ENCODE measurements at regions not wholly inside any gene's neighbourhood (a gene's known extent, or its start where the extent isn't known, plus 50 kb on each side); places are given as distances from the start of the nearest gene placed in this dataset.

DNA sequence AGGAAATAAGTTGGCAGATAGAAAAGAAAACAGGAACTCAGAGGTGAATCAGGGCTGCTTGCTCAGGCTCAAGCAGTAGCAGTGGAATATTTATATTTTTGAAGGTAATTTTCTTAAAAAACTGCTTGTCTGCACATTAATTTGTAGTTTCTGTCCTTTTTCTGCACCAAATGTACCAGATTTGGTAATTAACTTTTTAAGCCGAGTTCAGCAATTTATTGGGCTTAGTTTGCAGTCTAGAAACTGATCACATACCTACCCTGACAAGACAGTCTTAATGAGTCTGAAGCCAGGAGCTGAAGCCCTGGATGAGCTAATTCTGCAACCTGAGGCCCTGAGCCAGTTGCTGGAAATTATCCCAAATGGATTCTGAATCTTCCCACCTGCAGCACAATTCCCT lies 647.0 kb downstream of the TDRD15 start:
- no peak overlapping the region for H3K27ac ChIP-seq
- no peak for DNase-seq (ENCODE audit: low spot score)
- CTCF ChIA-PET, result no interaction called here
- POLR2A ChIA-PET (ENCODE audit: low non-redundant PET), result no interaction called here
- TF ChIP-seq CTCF (conservative IDR thresholded peaks at IDR 0.05; ENCODE audit: low read depth), result no peak

DNA sequence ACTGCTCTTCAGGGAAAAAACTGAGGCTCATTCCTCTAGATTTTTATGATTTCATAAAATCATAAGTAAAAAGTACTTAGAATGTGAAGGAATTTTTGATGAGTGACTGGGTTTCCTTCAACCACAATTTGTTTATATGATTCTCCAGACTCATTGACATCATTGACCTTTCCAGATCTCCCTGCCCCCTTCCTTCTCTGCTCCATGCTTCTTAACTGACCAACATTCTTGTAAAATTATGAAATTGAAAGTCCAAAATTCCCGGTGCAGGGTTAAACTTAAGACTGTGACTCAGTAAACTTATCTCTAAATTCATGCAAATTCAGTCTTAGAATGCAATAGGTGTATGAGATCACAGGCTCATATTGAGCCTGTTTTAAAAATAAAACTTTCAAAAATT lies 648.9 kb downstream of the TDRD15 start:
- no peak for TF ChIP-seq CTCF (conservative IDR thresholded peaks at IDR 0.05; ENCODE audit: low read depth)
- no peak for DNase-seq (ENCODE audit: low spot score)
- ChIA-PET CTCF (no interaction called here), POLR2A (ENCODE audit: low non-redundant PET) (no interaction called here)
- no peak overlapping the region for H3K27ac ChIP-seq

- no peak for DNase-seq (ENCODE audit: low spot score)
- ChIA-PET POLR2A (ENCODE audit: low non-redundant PET) (no interaction called here), CTCF (no interaction called here)
- no peak overlapping the region for H3K27ac ChIP-seq
- TF ChIP-seq CTCF (conservative IDR thresholded peaks at IDR 0.05; ENCODE audit: low read depth), result no peak
These were observed 649.4 kb downstream of the TDRD15 start for GRCh38 chr2:21773168-21773567.

DNA sequence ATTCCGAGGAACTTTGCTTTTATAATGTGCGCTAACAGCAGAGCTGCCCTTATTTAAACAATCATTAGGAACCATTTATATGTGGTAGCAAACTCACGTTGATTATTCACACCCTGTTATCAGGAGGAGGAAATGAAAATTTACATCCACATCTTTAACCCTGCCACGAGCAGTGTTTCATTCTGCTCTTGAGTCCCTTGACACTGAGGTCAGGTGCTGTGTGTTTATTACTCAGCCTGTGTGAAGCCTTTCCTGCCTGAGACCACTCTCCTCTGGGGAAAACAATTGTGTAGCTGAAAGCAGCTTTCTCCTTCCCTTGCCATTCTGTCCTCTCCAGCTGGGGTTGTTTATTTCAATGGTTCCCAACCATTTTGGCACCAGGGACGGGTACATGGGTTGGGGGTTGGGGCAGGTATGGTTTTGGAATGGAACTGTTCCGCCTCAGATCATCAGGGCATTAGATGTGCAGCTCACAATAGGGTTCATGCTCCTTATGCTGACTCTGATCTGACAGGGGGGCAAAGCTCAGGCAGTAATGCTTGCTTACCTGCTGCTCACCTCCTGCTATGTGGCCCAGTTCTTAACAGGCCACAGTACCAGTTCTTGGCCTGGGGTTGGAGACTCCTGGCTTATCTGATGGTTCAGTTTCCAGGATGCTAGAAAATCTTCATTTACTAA lies 651.1 kb downstream of the TDRD15 start:
- ChIA-PET POLR2A (ENCODE audit: low non-redundant PET) (no interaction called here), CTCF (no interaction called here)
- DNase-seq (ENCODE audit: low spot score), result no peak
- no peak for TF ChIP-seq CTCF (conservative IDR thresholded peaks at IDR 0.05; ENCODE audit: low read depth)
- H3K27ac ChIP-seq, result no peak overlapping the region

- no peak for TF ChIP-seq CTCF (conservative IDR thresholded peaks at IDR 0.05; ENCODE audit: low read depth)
- H3K27ac ChIP-seq, result no peak overlapping the region
- no peak for DNase-seq (ENCODE audit: low spot score)
- ChIA-PET POLR2A (ENCODE audit: low non-redundant PET) (no interaction called here), CTCF (no interaction called here)
These were observed 656.0 kb downstream of the TDRD15 start for GRCh38 chr2:21779786-21780185.

DNA sequence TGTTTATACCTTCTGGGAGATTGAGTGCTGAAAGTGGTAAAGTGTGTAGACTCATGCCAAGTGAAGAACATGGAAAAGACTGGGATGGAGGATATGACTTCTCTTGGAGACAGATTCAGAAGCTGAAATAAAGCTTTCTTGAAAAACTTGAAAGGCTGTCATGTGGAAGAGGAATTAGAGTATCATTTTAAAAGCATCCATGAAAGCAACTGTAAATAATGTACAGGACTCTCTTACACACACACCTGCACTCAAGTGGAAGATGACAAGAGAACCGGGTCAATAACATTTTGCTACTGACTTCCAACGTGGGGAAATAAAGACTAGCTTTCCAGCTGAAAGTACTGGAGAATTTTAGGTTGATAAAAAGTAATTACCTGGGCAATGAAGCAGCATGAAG lies 658.2 kb downstream of the TDRD15 start:
- no peak for DNase-seq (ENCODE audit: low spot score)
- ChIA-PET POLR2A (ENCODE audit: low non-redundant PET) (no interaction called here), CTCF (no interaction called here)
- TF ChIP-seq CTCF (conservative IDR thresholded peaks at IDR 0.05; ENCODE audit: low read depth), result no peak
- no peak overlapping the region for H3K27ac ChIP-seq

DNA sequence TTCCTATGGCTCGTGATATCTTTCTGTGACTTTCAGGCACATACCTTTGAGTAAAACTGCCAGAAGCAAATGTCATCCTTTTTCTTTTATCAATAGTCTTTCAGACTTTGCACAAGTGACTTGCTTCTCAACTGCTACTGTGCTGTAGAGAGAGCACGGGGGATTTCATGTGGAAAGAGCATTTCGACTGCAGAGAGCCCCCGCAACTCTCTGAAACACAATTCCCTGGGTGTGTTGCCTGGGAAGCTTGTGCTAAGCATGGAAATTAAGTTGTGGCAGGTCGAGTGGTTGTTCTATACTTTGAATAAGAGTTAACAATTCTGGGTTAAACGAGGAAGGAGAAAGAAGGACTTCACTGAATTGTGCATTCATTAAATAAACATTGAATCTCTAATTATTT lies 659.1 kb downstream of the TDRD15 start:
- ChIA-PET POLR2A (ENCODE audit: low non-redundant PET) (no interaction called here), CTCF (no interaction called here)
- H3K27ac ChIP-seq, result no peak overlapping the region
- no peak for DNase-seq (ENCODE audit: low spot score)
- no peak for TF ChIP-seq CTCF (conservative IDR thresholded peaks at IDR 0.05; ENCODE audit: low read depth)
